A673 (cell line): ENCODE measurements at regions not wholly inside any gene's neighbourhood (a gene's known extent, or its start where the extent isn't known, plus 50 kb on each side); places are given as distances from the start of the nearest gene placed in this dataset.

Experiments used
- CTCF ChIP-seq: fragments of 300-800, 200-600 bp; sonication (generic); conservative IDR thresholded peaks from 2 replicates; pipeline ENCODE4 v1.5.1; 2017; ENCODE audit warnings: low read depth, mild to moderate bottlenecking, antibody characterized with exemption, low read length, moderate library complexity, mixed read lengths
- EZH2 ChIP-seq: fragments of 200-600 bp; sonication (generic); IDR thresholded peaks from 2 replicates; pipeline ENCODE4 v1.6.1; 2017; ENCODE audit warnings: borderline replicate concordance, low read depth, mild to moderate bottlenecking, mixed read lengths, antibody characterized with exemption, low read length; ENCODE audit not compliant: poor library complexity, severe bottlenecking

GRCh38 chr17:45677770-45678169, 106.3 kb upstream of the CRHR1 start:
- TF ChIP-seq CTCF (no peak), EZH2 (no peak)
